ENCODE measurements at regions not wholly inside any gene's neighbourhood (a gene's known extent, or its start where the extent isn't known, plus 50 kb on each side); places are given as distances from the start of the nearest gene placed in this dataset.

DNA sequence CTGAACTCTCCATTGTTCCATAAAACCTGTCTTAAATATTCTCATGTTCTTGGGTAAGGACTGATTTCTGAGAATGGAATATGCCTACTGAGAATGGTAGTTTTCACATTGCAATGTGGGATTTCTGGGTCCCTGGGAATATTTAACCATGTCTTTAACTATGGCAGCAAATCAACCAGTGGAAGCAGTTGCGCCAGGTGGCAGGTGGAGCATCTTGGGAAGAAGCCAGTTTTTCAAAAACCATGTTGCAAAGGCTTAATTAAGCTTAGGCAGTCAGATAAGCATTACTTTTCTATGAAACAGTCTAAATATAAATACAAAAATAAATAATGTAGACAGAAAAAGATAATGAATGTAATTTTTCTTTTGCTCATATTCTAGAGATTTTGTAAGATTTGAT lies 448.1 kb downstream of the ADAMTS20 start:
- TF ChIP-seq, protein P1, sequence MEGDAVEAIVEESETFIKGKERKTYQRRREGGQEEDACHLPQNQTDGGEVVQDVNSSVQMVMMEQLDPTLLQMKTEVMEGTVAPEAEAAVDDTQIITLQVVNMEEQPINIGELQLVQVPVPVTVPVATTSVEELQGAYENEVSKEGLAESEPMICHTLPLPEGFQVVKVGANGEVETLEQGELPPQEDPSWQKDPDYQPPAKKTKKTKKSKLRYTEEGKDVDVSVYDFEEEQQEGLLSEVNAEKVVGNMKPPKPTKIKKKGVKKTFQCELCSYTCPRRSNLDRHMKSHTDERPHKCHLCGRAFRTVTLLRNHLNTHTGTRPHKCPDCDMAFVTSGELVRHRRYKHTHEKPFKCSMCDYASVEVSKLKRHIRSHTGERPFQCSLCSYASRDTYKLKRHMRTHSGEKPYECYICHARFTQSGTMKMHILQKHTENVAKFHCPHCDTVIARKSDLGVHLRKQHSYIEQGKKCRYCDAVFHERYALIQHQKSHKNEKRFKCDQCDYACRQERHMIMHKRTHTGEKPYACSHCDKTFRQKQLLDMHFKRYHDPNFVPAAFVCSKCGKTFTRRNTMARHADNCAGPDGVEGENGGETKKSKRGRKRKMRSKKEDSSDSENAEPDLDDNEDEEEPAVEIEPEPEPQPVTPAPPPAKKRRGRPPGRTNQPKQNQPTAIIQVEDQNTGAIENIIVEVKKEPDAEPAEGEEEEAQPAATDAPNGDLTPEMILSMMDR (IDR thresholded peaks at IDR 0.05), result no peak
- TF ChIP-seq EZH2 (IDR thresholded peaks at IDR 0.05) (no peak), EZH2phosphoT487 (IDR thresholded peaks at IDR 0.05) (no peak)
